HG02759 (cell line): ENCODE measurements at regions not wholly inside any gene's neighbourhood (a gene's known extent, or its start where the extent isn't known, plus 50 kb on each side); places are given as distances from the start of the nearest gene placed in this dataset.

Experiments
- ATAC-seq: cut with Tn5 transposase; IDR thresholded peaks from one replicate; pipeline ENCODE4 v1.9.1; 2021; ENCODE audit warnings: mild to moderate bottlenecking, moderate library complexity; ENCODE audit not compliant: unreplicated experiment

DNA sequence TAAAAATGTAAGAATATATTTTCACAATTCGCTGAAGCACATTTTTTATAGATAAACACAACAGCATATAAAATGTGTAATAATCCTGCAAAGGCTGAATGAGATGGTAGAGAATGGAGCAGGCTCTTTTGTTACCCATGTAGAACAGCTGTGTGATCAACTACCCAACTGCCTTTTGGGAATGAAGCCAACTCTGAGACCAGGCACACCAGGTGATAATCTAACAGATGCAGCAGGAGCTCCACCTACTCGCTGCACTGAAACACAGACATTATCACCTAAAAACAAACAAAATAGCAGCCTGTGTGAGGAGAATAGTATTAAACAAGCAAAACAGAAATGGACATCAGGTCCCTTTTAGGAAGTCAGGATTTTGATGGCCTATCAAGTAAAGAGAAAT is 183.3 kb downstream of the CCDC59 start:
- no peak for ATAC-seq

DNA sequence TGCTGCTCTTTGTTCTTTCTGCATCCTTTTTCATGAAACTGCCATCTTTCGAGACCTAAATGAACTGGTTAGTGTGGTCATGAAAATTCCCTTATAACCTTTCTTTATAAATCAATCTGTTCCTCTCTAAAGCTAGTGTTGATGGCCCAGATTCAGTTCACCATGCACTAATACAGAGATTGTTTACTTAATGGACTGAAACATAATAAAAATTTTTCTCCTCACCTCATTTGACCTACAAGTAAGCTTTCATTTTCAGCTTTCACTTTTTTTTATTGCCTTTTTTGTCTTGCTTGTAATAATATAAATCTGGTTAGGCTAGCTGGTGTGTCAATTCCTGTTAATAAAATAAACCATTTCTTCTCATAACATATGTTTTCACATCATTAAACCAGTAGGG is 183.8 kb downstream of the CCDC59 start:
- no peak for ATAC-seq

DNA sequence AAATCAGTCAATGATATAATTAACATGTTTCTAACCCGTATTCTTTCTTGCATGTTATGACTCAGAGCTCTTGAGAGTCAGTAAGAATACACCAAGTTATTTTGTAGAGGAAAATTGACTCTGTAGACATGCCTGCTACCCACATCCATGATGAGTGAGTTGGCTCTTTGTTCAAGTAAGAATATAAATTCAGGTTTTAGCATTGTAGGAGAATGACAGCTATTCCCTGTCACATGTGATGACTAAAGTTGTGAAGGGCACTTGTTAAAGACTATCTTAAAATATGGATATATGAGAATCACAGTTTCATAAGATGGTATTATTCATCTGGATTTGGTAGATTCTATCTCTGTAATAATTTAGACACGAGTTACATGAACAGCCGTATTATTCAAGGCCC is 209.1 kb downstream of the CCDC59 start:
- ATAC-seq = no peak

DNA sequence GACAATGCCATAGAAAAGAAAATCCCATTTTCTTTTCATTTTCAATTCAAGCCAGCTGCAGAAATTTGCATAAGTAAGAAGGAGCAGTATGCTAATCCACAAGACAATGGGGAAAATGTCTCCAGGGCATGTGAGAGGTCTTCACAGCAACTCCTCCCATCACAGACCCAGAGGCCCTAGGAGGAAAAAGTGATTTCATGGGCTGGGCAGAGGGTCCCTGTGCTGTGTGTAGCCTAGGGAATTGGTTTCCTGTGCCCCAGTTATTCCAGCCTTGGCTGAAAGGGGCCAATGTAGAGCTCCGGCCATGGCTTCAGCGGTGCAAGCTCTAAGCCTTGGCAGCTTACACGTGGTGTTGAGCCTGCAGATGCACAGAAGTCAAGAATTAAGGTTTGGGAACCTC is 211.4 kb downstream of the CCDC59 start:
- no peak for ATAC-seq

DNA sequence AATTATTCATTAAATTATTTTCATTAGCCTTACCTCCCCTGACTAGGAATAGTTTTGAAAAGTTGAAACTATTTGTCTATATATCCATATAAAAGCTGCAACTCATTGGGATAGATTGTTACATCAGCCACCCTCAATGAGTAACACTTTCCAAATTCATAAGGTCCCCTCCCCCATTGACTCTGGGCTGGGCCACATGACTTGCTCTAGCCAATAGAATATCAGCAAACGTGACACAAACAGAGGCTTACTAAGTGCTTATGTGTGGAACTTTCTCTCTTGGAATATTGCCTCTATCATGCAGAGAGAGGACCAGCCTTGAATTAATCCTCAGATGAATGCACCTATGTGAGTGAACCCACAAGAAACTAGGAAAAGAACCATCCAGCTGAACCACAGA is 213.7 kb downstream of the CCDC59 start:
- ATAC-seq = no peak

DNA sequence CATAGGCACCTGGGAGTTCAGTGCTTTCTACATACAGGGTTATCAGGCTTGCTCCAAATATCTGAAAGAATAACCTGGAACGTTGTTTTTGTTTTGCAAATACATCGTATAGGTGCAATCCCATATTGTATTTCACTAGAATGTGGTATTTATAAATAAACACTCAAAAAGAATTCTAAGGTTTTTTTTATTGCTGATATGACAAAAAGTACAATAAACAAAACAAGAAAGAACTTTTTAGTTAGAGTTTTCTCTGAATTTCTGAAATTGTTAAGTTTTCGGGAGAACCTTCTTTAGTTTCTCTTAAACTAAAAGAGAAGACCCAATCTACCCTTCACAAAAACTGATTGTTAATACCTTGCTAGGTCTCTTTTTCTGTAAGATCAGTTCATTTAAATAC is 225.8 kb downstream of the CCDC59 start:
- ATAC-seq = no peak

DNA sequence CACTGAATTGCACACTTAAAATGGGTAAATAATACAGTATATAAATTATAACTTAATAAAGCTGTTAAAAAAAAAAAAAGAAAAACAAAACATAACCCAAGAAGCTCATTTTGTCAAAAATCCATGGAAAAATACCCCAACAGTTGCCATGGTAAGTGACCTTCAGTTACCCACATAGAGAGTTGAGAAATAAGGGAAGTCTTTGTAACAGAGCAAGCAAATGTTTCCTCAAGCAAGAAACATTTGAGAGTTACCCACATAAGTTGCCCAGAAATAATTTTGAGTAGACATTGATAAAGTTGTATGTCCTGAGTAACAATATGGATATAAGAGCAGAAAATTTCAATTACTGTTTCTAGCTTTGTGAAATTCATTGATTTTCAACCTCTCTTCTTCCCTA is 227.4 kb downstream of the CCDC59 start:
- ATAC-seq = no peak

DNA sequence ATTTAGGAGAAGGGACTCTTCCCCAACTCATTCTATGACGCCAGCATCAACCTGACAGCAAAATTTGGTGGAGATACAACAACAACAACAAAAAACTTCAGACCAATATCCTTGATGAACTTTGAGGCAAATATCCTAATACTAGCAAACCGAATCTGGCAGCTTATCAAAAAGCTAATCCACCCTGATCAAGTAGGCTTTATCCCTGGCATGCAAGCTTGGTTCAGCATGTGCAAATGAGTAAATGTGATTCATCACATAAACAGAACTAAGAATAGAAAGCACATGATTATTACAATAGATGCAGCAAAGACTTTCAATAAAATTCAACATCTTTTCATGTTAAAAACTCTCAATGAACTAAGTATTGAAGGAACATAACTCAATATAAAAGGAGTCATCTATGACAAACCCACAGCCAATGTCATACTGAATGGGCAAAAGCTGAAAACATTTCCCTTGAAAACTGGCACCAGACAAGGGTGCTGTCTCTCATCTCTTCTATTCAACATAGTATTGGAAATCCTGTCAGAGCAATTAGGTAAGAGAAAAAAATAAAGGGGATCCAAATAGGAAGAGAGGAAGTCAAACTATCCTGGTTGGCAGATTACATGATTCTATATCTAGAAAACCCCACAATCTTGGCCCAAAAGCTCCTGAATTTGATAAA is 233.3 kb downstream of the CCDC59 start:
- ATAC-seq = no peak

DNA sequence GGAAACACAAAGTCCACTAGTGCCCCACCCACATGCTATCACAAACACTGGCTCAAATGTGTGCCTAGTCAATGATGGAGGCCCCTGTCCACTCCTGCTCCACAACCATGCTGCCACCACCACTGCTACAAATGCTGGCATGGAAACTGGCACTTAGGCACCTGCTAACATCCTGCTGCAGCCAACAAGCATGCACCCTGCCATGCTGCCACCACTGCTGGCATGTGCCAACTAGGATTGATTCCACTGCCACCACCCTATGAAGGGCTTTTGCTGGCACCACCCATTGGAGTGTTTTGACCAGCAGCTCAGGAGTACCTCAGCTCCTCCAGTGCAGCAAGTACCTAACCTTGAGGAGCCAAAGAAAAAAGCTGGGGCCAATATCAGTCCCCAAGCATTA is 236.6 kb downstream of the CCDC59 start:
- ATAC-seq = no peak

DNA sequence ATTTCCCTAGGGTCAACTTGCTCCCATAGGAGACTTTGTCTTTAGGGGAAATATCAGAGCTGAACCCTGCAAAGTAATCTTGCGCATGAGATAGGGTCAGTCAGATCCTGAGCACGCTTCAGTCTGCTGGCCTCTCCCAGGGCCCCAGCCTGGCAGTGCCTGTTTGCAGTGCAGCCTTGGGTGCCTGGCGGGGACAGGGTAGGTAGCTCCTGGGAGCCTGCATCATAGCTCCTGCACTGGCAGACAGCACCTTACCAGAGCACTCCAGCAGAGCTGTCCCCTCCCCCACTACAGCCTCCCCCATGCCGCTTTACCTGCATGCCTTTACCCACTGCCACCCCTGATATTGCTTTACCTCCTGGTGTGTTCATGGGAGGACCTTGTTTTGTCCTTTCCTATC is 237.3 kb downstream of the CCDC59 start:
- no peak for ATAC-seq

DNA sequence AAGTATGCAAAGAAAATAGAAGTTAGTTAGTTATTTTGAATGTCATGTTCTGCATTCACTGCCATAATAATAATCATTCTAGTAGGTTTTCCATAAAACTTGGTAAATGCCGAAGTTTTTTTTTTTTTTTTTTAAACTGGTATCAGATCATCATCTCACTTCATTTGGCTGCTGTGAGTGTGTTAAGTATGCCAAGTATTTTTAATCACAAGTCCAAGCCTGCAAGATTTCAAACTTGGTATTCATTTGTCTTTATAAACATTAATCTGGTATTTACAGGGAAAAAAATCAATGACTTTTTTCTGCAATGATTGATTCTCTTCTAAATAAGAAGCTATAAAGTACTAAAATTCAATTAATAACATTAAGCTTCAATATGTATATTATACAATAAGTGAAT is 248.9 kb downstream of the CCDC59 start:
- ATAC-seq = no peak

DNA sequence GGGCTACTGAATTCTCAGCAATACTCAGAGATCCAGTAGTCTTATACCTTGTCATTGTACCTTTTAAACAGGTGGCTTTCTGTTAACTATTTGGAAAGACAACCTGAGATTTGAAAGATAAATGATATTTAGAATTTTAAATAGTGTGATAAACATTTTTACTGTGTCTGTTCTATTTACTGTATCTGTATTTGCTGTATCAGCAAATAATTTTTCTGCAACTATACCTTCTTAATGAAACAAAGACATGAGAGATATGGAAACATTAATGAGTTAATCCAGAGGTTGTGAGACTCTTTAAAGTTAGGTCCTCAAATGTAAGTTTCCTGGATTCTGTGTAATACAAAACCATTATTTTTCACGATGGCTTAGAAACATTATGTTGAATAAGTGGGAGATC is 249.6 kb downstream of the CCDC59 start:
- ATAC-seq = no peak

DNA sequence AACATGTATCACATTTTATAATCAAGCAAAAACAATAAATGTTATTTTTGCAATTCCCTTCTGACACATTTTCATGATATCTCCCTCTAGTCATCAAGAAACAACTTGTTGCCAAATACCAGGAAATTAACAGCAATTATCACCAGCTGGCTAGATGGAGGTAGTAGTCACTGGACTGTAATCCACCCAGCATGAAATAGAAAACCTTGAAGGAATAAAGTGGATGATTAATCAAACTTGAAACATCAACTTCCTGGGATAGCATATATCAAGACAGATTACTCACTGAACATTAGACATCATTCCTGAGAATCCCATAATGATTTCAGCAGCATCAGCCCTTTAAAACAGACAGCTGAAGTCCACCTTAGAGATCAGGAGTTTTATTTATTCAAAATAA is 259.0 kb downstream of the CCDC59 start:
- no peak for ATAC-seq

DNA sequence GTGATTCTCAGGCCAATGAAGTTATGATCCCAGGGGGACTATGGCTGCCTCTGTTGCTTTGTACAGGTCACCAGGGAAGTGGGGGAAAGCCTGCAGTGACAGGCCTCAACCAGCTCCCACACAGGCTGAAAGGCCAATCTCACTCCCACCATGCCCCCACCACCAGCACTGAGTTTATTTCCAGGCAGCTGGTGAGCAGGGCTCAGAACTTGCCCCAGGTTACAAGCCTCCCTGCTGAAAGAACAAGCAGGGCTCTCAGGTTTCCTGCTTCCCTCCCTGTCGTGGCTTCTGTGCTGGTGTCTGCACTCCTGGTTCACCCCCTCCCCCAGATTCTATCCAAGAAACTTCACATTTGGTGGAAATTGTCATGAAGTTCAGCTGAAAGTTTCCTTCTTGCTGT is 260.3 kb downstream of the CCDC59 start:
- ATAC-seq = no peak

DNA sequence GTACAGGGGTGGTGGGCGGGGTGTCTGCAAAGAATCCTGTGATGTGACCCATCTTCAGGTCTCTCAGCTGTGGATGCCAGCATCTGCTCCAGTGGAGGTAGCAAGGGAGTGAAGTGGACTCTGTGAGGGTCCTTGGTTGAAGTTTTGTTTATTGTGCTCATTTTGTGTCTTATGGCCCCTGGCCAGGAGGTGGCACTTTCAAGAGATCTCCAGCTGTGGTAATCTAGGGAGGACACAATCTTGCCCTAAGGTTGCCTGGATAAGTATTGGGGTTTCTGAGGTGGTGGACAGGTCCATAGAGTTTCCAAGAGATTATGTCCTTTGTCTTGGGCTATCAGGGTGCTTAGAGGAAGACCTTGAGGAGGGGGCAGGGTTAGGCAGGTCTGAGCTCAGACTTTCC is 260.7 kb downstream of the CCDC59 start:
- no peak for ATAC-seq

DNA sequence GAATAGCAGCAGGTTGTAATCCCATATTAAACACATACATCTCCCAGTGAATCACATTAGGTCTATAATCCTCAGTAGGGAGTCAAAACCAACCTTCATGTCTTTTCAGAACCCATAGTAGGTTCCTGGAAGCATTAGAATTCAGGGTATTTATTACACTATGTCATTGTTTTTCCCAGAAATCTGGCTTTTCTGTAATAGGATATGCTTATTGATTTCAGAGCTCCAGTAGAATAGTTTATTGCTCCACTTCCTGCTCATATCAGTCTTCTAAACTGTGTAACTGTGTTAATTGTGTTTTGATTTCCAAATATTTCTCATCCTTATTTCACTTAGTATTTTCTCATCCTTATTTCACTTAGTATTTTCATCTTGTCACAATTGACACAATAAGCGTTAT is 268.0 kb downstream of the CCDC59 start:
- no peak for ATAC-seq

DNA sequence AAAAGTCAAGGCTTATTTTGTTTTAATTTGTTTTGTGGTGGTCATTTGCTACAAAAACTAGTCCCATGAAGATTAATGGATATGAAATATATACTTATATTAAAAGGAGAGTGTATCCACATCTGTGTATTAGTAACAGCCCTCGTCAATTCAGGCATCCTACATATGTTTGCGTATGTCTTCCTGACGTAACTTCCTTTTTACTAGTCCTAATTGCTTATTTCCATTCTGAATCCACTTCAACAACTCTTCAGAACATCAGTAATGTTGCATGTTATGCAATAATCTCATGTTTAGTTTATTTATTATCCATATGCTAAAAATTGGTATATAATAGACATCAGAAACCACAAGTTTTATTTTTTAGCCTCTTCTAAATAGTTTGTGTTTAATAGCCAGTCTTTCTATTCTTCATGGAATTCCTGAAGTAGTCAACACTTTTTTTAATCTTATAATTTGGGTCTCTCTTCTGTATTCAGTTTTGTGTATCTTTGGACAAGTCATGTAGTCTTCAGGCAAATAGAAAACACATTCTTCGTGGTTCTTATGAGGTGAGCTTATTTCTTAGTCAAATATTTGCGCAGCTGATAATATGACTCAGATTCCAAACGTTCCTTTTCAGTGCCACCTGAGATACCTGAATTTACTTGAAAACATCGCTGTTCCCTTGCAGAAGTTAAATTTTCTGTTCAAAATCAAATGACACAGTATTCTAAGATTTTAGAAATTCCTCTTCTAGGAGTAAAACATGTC is 268.6 kb downstream of the CCDC59 start:
- ATAC-seq = no peak

DNA sequence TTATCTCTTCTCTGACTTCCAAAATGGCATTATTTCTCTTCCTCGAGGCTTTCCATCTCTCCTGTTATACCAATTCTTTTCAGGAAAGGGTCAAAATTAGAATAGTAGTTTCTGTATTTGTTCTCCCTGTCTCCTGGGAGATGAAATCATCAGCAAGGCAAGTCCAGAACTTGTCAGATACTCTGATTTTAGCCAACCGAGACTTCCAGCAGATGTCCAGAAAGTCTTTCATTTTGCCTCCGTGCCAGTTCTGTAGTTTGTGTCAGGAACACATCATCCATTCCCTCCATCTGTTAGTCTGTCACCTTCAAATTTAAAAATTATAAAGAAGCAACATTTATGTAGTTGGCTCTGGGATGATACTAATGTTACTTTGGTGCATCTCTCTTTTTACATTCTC is 275.7 kb downstream of the CCDC59 start:
- ATAC-seq = no peak

DNA sequence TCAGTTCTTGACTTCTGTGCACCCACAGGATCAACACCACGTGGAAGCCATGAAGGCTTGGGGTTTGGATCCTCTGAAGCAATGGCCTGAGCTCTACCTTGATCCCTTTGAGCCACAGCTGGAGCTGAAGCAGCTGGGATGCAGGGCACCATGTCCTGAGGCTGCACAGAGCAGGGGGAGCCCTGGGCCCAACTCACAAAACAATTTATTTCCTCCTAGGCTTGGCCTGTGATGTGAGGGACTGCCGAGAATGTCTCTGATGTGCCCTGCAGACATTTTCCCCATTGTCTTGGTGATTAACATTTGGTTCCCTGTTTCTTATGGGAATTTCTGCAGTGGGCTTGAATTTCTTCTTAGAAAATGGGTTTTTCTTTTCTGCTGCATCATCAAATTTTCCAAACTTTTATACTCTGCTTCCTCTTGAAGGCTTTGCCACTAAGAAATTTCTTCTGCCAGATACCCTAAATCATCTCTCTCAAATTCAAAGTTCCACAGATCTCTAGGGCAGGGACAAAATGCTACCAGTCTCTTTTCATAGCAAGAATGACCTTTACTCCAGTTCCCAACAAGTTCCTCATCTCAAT is 288.2 kb downstream of the CCDC59 start:
- no peak for ATAC-seq

DNA sequence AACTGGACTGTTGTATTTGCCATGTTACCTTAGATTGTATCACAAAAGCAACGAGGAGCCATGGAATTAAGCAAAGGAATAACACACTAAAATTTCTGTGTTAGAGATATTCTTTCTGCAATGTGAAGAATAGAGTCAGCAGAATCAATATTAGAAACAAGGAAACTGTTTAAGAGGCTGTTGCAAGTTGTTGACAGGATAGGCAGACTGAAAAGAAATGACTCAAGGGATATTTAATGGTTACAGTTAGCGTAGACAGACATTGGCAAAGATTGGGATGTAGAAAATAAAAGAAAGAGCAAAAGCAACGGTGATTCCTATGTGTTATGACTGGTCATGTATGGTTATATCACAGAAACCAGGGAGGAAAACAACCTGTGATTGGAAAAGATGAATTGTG is 299.0 kb upstream of the PPFIA2 start:
- ATAC-seq = no peak

DNA sequence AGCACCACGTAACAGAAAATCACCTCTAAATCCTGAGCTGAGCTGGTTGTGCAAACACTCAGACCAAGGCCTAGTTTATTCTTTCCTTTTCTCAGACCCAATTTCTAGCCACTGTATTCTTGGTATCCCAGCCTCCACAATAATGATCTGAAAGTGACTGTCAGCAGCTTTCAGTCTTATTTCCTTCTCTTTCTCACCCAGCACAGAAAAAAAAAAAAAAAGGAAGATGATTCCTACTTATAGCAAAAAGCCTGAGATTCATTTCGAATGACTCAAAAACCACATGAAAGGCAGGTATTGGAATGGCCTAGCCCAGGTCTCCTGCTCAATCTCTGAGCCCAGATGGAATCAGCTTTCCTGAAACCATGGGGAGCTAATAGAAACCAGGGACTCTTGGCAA is 298.6 kb upstream of the PPFIA2 start:
- no peak for ATAC-seq

DNA sequence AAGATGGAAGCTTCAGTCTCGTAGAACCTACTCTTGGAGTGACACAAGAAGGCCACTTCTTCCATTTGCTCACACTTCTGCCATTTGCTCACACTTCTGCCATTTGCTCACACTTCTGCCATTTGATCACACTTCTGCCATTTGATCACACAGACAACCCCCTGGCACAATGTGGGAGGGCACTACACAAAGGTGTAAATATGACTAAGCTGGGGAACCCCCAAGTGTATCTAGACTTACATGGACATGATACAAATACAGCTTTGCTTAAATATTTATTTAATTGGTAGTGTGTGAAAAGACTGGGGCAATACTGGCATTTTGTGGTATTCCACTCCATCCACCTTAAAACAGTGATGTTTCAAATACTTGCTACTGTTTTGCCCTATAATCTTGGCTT is 296.2 kb upstream of the PPFIA2 start:
- ATAC-seq = no peak

DNA sequence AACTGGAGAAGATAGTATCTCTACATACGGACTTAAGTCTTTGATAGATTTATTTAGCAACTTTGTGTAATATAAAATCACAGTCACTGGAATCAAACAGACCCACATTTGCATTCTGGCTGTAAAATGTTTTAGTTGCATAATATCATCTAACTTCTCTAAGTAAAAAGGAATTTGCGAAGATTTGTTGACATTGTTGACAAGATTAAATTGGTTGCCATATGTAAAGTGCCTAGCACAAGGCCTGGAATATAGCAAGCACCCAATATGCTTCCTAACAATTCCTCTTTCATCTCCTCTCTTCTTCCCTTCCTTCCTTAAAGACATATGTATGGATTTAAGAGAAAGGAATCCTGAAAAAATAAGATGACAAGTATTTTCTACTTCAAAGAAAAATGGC is 295.4 kb upstream of the PPFIA2 start:
- ATAC-seq = no peak
